ENCODE measurements at regions not wholly inside any gene's neighbourhood (a gene's known extent, or its start where the extent isn't known, plus 50 kb on each side); places are given as distances from the start of the nearest gene placed in this dataset.
"Not testable (repeated sequence)": the region's sequence is repeated elsewhere in the genome, so short reads cannot be mapped to it uniquely, and the experiment has no call there.

GRCh38 chr2:234399451-234400246 lies 97.2 kb downstream of the ARL4C start:
- Mint-ChIP-seq H3K27me3 (peaks cover 9 to 21% of the 10 kb centered on the region in 2 donors), H3K4me3 (no peak overlapping the region), H3K27ac (no peak overlapping the region), H3K4me1 (peaks cover 18 to 35% of the 10 kb centered on the region in 2 donors), H3K9me3 (peaks cover 0 to 1% of the 10 kb centered on the region in 2 donors), H3K36me3 (no peaks in the 10 kb centered on the region)
- peak; percentile 63 to 85 for ATAC-seq (replicated peaks)
- peak; percentile 17 for DNase-seq

- H3K4me1 Mint-ChIP-seq = peaks cover 27 to 45% of the 10 kb centered on the region in 2 donors
- H3K4me3 Mint-ChIP-seq = no peak overlapping the region
- peak in 1 of 2 donors; percentile 15 for ATAC-seq (replicated peaks)
- H3K27ac Mint-ChIP-seq = peak overlapping the region; percentile 38
- no peaks in the 10 kb centered on the region for H3K36me3 Mint-ChIP-seq
- peaks cover 0 to 1% of the 10 kb centered on the region in 2 donors for H3K9me3 Mint-ChIP-seq
- no peak for DNase-seq
- peaks cover 9 to 21% of the 10 kb centered on the region in 2 donors for H3K27me3 Mint-ChIP-seq
Measured at GRCh38 chr2:234398531-234398930, 98.3 kb downstream of the ARL4C start.

- no peak for DNase-seq
- ATAC-seq (replicated peaks) = no peak
- peaks cover 9 to 21% of the 10 kb centered on the region in 2 donors for H3K27me3 Mint-ChIP-seq
- H3K36me3 Mint-ChIP-seq = no peaks in the 10 kb centered on the region
- H3K4me3 Mint-ChIP-seq = no peak overlapping the region
- H3K9me3 Mint-ChIP-seq = peaks cover 0 to 1% of the 10 kb centered on the region in 2 donors
- H3K27ac Mint-ChIP-seq = peak overlapping the region; percentile 32
- peaks cover 35 to 63% of the 10 kb centered on the region in 2 donors for H3K4me1 Mint-ChIP-seq
Measured at GRCh38 chr2:234395891-234396420, 100.9 kb downstream of the ARL4C start.

- Mint-ChIP-seq H3K9me3 (peaks cover 0 to 2% of the 10 kb centered on the region in 2 donors), H3K27me3 (peaks cover 7 to 21% of the 10 kb centered on the region in 2 donors), H3K27ac (no peak overlapping the region), H3K4me3 (no peak overlapping the region), H3K36me3 (no peaks in the 10 kb centered on the region), H3K4me1 (peaks cover 30 to 60% of the 10 kb centered on the region in 2 donors)
- peak; percentile 31 to 33 for ATAC-seq (replicated peaks)
- no peak for DNase-seq
Measured at GRCh38 chr2:234394450-234394849, 102.4 kb downstream of the ARL4C start.

- Mint-ChIP-seq H3K4me3 (no peak overlapping the region), H3K27ac (no peak overlapping the region)
Measured at GRCh38 chr2:234393354-234393753, 103.5 kb downstream of the ARL4C start.

GRCh38 chr2:234392041-234392615 lies 104.8 kb downstream of the ARL4C start:
- peaks cover 0 to 2% of the 10 kb centered on the region in 2 donors for H3K9me3 Mint-ChIP-seq
- peaks cover 26 to 48% of the 10 kb centered on the region in 2 donors for H3K4me1 Mint-ChIP-seq
- no peaks in the 10 kb centered on the region for H3K36me3 Mint-ChIP-seq
- H3K4me3 Mint-ChIP-seq = no peak overlapping the region
- DNase-seq (no peak), ATAC-seq (replicated peaks) (no peak)
- H3K27ac Mint-ChIP-seq = no peak overlapping the region
- peaks cover 9 to 14% of the 10 kb centered on the region in 2 donors for H3K27me3 Mint-ChIP-seq

More at GRCh38 chr2:234393354-234393753, 103.5 kb downstream of the ARL4C start:
- peaks cover 5 to 17% of the 10 kb centered on the region in 2 donors for H3K27me3 Mint-ChIP-seq
- DNase-seq (no peak), ATAC-seq (replicated peaks) (no peak)
- H3K36me3 Mint-ChIP-seq = no peaks in the 10 kb centered on the region
- H3K4me1 Mint-ChIP-seq = peaks cover 26 to 54% of the 10 kb centered on the region in 2 donors
- H3K9me3 Mint-ChIP-seq = peaks cover 0 to 2% of the 10 kb centered on the region in 2 donors

- no peaks in the 10 kb centered on the region for H3K36me3 Mint-ChIP-seq
- peaks cover 25 to 48% of the 10 kb centered on the region in 2 donors for H3K4me1 Mint-ChIP-seq
- peaks cover 8 to 14% of the 10 kb centered on the region in 2 donors for H3K27me3 Mint-ChIP-seq
- DNase-seq (no peak), ATAC-seq (replicated peaks) (no peak)
- no peak overlapping the region for H3K27ac Mint-ChIP-seq
- no peak overlapping the region for H3K4me3 Mint-ChIP-seq
- peaks cover 0 to 2% of the 10 kb centered on the region in 2 donors for H3K9me3 Mint-ChIP-seq
Measured at GRCh38 chr2:234391625-234392024, 105.3 kb downstream of the ARL4C start.

- H3K9me3 Mint-ChIP-seq; H3K4me3 Mint-ChIP-seq; H3K36me3 Mint-ChIP-seq; ATAC-seq (replicated peaks); H3K27ac Mint-ChIP-seq; DNase-seq: not testable (repeated sequence)
- H3K27me3 Mint-ChIP-seq = peaks cover 5 to 11% of the 10 kb centered on the region in 2 donors
- H3K4me1 Mint-ChIP-seq = peaks cover 21 to 40% of the 10 kb centered on the region in 2 donors
Measured at GRCh38 chr2:234389661-234390060, 107.2 kb downstream of the ARL4C start.

GRCh38 chr2:234388591-234388990 lies 108.3 kb downstream of the ARL4C start:
- peaks cover 0 to 3% of the 10 kb centered on the region in 2 donors for H3K36me3 Mint-ChIP-seq
- peaks cover 13 to 29% of the 10 kb centered on the region in 2 donors for H3K4me1 Mint-ChIP-seq
- DNase-seq (no peak), ATAC-seq (replicated peaks) (no peak)
- no peak overlapping the region for H3K4me3 Mint-ChIP-seq
- H3K27me3 Mint-ChIP-seq = peaks cover 5 to 11% of the 10 kb centered on the region in 2 donors
- no peak overlapping the region for H3K27ac Mint-ChIP-seq
- peaks cover 0 to 4% of the 10 kb centered on the region in 2 donors for H3K9me3 Mint-ChIP-seq

GRCh38 chr2:234386971-234387370 lies 109.9 kb downstream of the ARL4C start:
- ATAC-seq (replicated peaks) (no peak), DNase-seq (no peak)
- H3K9me3 Mint-ChIP-seq = peaks cover 0 to 4% of the 10 kb centered on the region in 2 donors
- H3K4me3 Mint-ChIP-seq = no peak overlapping the region
- peaks cover 0 to 3% of the 10 kb centered on the region in 2 donors for H3K36me3 Mint-ChIP-seq
- H3K4me1 Mint-ChIP-seq = peaks cover 2 to 14% of the 10 kb centered on the region in 2 donors
- peaks cover 5 to 11% of the 10 kb centered on the region in 2 donors for H3K27me3 Mint-ChIP-seq
- no peak overlapping the region for H3K27ac Mint-ChIP-seq

- peaks cover 0 to 2% of the 10 kb centered on the region in 2 donors for H3K9me3 Mint-ChIP-seq
- peaks cover 0 to 3% of the 10 kb centered on the region in 2 donors for H3K36me3 Mint-ChIP-seq
- ATAC-seq (replicated peaks) = no peak
- no peak overlapping the region for H3K4me3 Mint-ChIP-seq
- no peak overlapping the region for H3K27ac Mint-ChIP-seq
- DNase-seq = no peak
- H3K4me1 Mint-ChIP-seq = peaks cover 0 to 5% of the 10 kb centered on the region in 2 donors
- peaks cover 13 to 17% of the 10 kb centered on the region in 2 donors for H3K27me3 Mint-ChIP-seq
Measured at GRCh38 chr2:234382131-234382530, 114.8 kb downstream of the ARL4C start.

- ATAC-seq (replicated peaks); H3K9me3 Mint-ChIP-seq; H3K4me3 Mint-ChIP-seq; H3K36me3 Mint-ChIP-seq; H3K27ac Mint-ChIP-seq; DNase-seq; H3K4me1 Mint-ChIP-seq: not testable (repeated sequence)
- peaks cover 12 to 13% of the 10 kb centered on the region in 2 donors for H3K27me3 Mint-ChIP-seq
Measured at GRCh38 chr2:234378958-234379357, 117.9 kb downstream of the ARL4C start.

- DNase-seq (no peak), ATAC-seq (replicated peaks) (no peak)
- H3K27ac Mint-ChIP-seq = no peak overlapping the region
- no peak overlapping the region for H3K4me3 Mint-ChIP-seq
- no peaks in the 10 kb centered on the region for H3K4me1 Mint-ChIP-seq
- peaks cover 12 to 16% of the 10 kb centered on the region in 2 donors for H3K27me3 Mint-ChIP-seq
- no peaks in the 10 kb centered on the region for H3K36me3 Mint-ChIP-seq
- no peaks in the 10 kb centered on the region for H3K9me3 Mint-ChIP-seq
Measured at GRCh38 chr2:234378440-234378839, 118.4 kb downstream of the ARL4C start.

- no peak for ATAC-seq (replicated peaks)
- Mint-ChIP-seq H3K36me3 (no peaks in the 10 kb centered on the region), H3K27me3 (peaks cover 12 to 21% of the 10 kb centered on the region in 2 donors), H3K4me3 (no peak overlapping the region), H3K4me1 (no peaks in the 10 kb centered on the region), H3K27ac (no peak overlapping the region), H3K9me3 (no peaks in the 10 kb centered on the region)
- DNase-seq = no peak
Measured at GRCh38 chr2:234377761-234378391, 119.0 kb downstream of the ARL4C start.
